GM10266 (cell line): ENCODE measurements at regions not wholly inside any gene's neighbourhood (a gene's known extent, or its start where the extent isn't known, plus 50 kb on each side); places are given as distances from the start of the nearest gene placed in this dataset.

Experiments
- DNase-seq: peaks from one replicate; pipeline ENCODE4 v3.0.0; 2012; ENCODE audit errors: extremely low spot score
- CTCF ChIP-seq: IDR thresholded peaks from 2 replicates; pipeline ENCODE4 v1.5.1; 2012; ENCODE audit warnings: mild to moderate bottlenecking, low read depth; ENCODE audit not compliant: control insufficient read depth, insufficient read depth; ENCODE audit errors: missing control alignments

GRCh38 chr5:91232523-91232922, 150.6 kb downstream of the ARRDC3 start:
- DNase-seq, result no peak
- no peak for TF ChIP-seq CTCF

GRCh38 chr5:91229031-91229727, 153.9 kb downstream of the ARRDC3 start:
- no peak for TF ChIP-seq CTCF
- DNase-seq, result no peak

- no peak for TF ChIP-seq CTCF
- DNase-seq, result no peak
Measured at GRCh38 chr5:91228188-91228587, 154.9 kb downstream of the ARRDC3 start.

- DNase-seq, result peak; percentile 34
- peak; percentile 66 for TF ChIP-seq CTCF
Measured at GRCh38 chr5:91225848-91226686, 157.1 kb downstream of the ARRDC3 start.

- no peak for TF ChIP-seq CTCF
- DNase-seq, result no peak
Measured at GRCh38 chr5:91224969-91225368, 158.1 kb downstream of the ARRDC3 start.

- DNase-seq, result no peak
- TF ChIP-seq CTCF, result no peak
Measured at GRCh38 chr5:91224456-91224855, 158.7 kb downstream of the ARRDC3 start.

GRCh38 chr5:91223886-91224285, 159.2 kb downstream of the ARRDC3 start:
- no peak for DNase-seq
- no peak for TF ChIP-seq CTCF
